PFSK-1 (cell line): ENCODE measurements at regions not wholly inside any gene's neighbourhood (a gene's known extent, or its start where the extent isn't known, plus 50 kb on each side); places are given as distances from the start of the nearest gene placed in this dataset.

ENCODE experiments used
- POLR2AphosphoS5 ChIP-seq: IDR thresholded peaks from 2 replicates; pipeline ENCODE4 v1.6.1; 2012; ENCODE audit warnings: low read depth, mild to moderate bottlenecking, control low read depth, low read length, moderate library complexity
- TAF1 ChIP-seq: IDR thresholded peaks from 2 replicates; pipeline ENCODE4 v1.6.1; 2012; ENCODE audit warnings: low read length, control low read depth, borderline replicate concordance; ENCODE audit not compliant: insufficient read depth
- TF ChIP-seq, protein P1 (sequence below), 2 experiments: IDR thresholded peaks; 2 replicates each; pipeline versions ENCODE4 v1.6.1 to v1.8.0; 2011 to 2012; ENCODE audit warnings: low read depth in 2 of 2, low read length in 2 of 2, control low read depth in 1 of 2, inconsistent platforms in 1 of 2, mild to moderate bottlenecking in 1 of 2, moderate library complexity in 1 of 2; ENCODE audit not compliant: insufficient read depth in 1 of 2

DNA sequence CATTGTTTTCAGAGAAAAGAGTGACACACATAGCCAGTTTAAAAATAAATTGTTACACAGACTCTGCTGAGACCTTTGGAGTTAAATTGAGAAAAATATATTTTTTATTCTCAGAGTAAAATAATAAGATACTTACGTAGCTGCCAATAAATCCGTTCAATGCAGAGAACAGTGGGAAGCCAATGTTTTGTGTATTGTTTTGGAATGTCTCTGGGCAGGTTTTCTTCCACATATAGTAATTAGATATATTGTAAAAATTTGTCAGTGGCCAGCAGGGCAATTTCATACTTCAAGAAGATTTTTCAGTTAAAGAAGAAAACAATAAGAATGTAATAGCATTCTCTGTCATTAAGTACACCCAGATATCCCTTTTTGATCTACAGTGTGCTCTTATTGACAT, 999.5 kb upstream of the INTU start:
- TF ChIP-seq POLR2AphosphoS5 (no peak), TAF1 (no peak)
- TF ChIP-seq, protein P1, sequence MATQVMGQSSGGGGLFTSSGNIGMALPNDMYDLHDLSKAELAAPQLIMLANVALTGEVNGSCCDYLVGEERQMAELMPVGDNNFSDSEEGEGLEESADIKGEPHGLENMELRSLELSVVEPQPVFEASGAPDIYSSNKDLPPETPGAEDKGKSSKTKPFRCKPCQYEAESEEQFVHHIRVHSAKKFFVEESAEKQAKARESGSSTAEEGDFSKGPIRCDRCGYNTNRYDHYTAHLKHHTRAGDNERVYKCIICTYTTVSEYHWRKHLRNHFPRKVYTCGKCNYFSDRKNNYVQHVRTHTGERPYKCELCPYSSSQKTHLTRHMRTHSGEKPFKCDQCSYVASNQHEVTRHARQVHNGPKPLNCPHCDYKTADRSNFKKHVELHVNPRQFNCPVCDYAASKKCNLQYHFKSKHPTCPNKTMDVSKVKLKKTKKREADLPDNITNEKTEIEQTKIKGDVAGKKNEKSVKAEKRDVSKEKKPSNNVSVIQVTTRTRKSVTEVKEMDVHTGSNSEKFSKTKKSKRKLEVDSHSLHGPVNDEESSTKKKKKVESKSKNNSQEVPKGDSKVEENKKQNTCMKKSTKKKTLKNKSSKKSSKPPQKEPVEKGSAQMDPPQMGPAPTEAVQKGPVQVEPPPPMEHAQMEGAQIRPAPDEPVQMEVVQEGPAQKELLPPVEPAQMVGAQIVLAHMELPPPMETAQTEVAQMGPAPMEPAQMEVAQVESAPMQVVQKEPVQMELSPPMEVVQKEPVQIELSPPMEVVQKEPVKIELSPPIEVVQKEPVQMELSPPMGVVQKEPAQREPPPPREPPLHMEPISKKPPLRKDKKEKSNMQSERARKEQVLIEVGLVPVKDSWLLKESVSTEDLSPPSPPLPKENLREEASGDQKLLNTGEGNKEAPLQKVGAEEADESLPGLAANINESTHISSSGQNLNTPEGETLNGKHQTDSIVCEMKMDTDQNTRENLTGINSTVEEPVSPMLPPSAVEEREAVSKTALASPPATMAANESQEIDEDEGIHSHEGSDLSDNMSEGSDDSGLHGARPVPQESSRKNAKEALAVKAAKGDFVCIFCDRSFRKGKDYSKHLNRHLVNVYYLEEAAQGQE (IDR thresholded peaks at IDR 0.05; ENCODE audit: insufficient read depth in 1 of 2, low read depth in 2 of 2, low read length in 2 of 2), result no peak
